ENCODE measurements at regions not wholly inside any gene's neighbourhood (a gene's known extent, or its start where the extent isn't known, plus 50 kb on each side); places are given as distances from the start of the nearest gene placed in this dataset.
"Not testable (repeated sequence)": the region's sequence is repeated elsewhere in the genome, so short reads cannot be mapped to it uniquely, and the experiment has no call there.

DNA sequence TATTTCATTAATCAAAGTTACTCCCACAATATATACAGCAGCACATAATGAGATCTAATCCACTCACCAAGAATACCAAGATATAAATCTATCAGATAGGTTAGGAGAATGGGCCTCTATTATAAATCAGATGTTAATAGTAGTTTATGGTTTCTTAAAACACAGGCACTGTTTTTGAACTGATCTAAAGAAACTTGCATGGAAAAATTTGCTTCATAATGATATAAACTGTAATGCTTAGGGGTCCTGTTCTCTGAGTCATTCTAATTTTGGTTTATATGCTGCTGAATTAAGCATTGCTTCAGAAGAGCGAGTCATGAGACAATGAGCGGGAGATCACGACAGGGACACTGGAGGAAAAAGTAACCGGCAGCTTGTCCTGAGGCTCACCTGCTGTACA is 113.3 kb upstream of the OTUD4 start:
- no peak for DNase-seq

DNA sequence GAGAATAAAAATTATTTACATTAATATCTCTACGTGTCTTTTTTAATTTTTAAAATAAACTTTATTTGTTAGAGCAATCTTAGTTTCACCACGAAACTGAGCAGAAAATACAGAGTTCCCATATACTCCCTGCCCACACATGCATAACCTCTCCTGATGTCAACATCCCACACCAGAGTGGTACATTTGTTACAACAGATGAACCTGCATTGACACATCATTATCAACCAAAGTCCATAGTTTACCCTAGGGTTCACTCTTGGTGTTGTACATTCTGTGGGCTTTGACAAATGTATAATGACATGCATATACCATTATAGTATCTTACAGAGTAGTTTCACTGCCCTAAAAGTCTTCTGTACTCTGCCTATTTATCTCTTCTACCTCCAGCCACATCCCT is 110.6 kb upstream of the OTUD4 start:
- DNase-seq = no peak

- DNase-seq = no peak
These were observed 109.2 kb upstream of the OTUD4 start for GRCh38 chr4:145289403-145290076.

DNA sequence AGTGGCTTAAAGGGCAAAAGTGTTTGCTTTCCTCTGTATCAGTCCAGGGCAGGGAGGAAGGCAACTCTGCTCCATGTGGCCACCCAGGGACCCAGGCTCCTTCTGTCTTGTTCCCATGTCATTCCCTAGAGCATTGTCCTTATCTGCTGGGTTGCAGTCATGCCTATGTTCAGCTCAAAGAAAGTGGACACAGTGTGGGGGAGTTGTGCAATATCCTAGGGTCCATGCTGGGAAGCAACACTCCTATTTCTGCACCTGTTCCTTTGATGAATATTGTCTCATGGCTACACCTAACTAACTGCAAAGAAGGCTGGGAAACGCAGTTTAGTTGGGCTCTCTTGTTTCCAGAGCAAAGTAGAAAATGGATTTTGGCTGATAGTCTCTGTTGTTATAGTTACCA is 107.0 kb upstream of the OTUD4 start:
- DNase-seq = no peak

DNA sequence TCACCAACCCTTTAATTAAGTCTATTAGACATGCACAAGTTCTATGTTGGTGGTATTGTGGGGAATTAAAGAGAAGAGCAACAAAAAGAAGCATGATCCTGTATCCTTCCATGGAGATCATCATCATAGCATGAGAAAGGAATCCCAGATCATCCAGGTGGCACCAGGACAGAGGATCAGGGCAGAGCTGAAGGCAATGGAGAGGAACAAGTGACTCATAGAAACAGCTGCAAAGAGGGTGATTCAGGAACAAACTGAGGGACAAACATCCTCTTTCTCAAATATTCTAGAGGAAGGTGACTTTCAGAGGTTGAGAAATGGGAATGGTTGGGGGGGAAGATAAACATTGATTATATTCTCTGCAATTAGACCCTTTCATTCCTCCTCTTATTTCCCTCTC is 105.5 kb upstream of the OTUD4 start:
- no peak for DNase-seq

GRCh38 chr4:145283909-145284308 is 103.5 kb upstream of the OTUD4 start:
- DNase-seq = no peak

DNA sequence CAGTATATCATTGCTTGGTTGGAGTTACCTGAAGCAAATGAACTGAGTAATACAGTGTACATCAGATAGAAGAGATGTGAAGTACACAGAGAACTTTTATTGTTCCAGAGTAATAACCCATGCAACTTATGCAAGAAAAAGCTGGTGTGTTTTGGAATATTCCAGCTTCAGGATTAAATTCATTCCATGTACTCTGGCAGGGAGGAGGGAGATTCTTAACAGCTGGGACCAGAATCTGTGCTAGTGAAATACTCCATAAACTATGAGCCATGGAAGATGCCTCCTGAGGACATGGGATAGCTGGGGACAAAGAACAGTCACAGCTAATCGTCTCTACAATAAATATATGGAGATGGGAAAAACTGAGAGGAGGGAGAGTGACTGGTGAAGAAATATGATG is 101.6 kb upstream of the OTUD4 start:
- DNase-seq = no peak

DNA sequence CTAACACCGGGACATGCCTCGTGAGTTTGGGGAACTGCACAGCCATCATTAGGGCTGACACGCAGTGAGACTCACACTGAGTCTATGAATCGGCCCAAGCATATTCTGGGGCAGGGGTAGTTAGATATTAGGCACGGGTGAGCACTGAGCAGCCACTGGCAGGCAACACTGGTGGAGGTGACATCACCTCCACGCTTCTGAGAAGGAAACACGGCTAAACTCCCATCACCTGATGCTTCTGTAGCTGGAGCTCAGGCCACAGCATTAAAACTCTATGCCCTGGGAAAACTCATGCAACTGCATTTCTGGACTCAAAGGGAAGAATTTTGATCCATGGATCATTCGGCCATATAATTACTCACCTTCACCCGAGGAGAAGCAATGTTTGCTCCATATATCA is 100.8 kb upstream of the OTUD4 start:
- no peak for DNase-seq

DNA sequence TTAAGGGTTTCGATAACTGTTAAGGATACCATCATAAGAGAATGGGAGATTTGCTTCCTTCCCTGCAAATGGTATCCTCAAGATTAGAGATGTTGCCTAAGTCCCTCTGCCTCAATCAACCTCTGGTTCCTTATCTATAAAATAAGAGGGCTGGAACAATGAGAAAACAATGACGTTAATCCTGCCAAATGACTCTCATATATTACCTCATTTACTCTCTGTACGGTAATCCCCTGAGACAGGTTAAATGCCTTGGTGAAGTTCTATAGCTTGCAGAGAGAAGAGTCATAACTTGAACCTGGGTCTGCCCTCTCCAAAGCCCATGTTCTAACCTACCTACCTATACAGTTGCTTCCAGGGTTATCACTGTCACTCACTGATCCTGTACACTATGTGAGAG is 100.2 kb upstream of the OTUD4 start:
- no peak for DNase-seq

DNA sequence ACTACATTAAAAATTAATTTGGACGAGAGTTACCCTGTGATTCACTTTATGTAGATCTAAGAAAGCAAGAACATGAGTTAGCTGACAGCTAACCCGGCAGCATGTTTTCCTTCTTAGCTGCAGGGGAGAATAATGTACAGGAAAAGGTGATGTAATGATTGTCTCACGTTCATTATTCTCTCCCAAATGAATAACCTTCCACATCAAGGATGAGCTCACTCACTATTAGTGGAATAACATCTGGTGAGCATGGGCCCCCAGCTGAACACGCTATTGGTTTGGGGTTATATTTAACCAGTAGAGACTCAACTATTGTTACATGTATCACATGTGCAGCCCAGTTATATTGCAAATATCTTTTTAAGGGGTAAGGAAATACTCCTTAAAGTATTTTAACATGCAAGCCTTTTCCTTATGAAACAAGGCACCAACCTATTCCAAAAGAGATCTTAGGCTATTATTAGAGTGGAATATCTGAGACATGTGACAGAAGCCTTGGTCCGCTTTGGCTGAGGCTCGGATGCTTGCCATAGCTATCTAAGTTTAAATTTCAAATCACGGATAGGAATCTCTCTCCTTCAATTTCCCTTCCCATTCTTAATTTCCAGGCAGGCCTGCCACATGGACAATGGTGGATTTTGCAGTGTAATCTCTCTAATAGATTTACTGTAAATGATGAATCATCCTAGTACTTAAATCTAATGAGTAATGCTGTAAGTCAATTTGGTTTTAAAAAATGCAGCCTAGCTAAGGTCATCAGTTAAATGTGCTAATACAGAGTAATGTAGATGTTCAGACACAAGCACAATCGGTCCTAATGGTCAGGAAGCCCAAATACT is 99.0 kb upstream of the OTUD4 start:
- peak; percentile 70 for DNase-seq

DNA sequence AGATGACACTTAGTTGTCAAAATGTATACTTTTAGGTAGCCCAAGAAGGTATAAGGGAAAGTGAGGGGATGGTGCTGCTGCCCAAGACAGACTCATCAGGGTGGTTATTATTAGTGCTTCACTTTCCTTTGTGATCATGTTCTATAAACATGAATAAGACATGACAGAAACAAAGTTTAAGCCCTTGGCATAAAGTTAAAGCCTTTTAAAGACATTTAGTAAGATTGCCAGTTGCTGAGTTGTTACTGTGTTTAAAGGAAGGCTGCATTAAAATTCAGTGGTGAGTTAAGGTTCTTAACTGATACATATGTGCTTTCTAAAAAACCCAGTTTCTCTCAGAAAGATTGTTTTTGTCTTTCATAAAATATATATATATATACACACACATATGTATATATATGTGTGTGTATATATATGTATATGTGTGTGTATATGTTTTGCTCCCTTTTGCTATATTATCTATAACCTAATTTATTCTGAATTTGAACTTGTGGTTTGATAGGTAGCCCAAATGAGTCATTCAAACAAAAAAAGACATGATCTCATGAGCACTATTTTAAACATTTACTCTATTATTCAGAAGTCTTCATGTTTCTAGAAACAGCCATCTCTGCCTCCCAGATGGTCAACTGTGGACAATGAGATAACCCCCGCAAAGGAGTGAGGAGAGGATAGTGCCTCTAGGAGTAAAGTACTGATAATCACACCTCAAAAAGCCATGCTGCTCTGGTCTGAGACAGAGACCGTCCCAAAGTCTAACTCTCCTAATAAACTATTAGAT is 98.1 kb upstream of the OTUD4 start:
- DNase-seq = peak; percentile 35

DNA sequence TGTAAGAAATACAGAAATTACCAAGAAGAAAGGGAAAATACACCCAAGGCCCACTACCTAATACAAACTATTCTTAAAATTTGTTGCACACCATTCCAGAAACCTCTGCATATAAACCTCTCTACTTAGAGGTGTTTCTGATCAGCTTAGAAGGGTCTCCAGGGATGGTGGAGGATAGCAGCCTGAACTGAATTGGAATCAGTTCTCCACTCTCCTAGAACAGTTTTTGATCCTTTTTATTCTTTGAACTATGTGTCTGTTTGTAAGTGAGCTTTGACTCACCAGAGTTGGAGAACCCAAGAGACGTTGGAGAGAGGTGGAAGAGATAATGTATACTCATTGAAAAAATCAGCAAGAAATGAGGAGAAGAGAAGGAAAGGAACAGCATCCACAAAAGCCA is 96.6 kb upstream of the OTUD4 start:
- no peak for DNase-seq

- peak; percentile 82 for DNase-seq
These were observed 95.7 kb upstream of the OTUD4 start for GRCh38 chr4:145276050-145276449.

GRCh38 chr4:145271194-145271593 is 90.8 kb upstream of the OTUD4 start:
- no peak for DNase-seq

DNA sequence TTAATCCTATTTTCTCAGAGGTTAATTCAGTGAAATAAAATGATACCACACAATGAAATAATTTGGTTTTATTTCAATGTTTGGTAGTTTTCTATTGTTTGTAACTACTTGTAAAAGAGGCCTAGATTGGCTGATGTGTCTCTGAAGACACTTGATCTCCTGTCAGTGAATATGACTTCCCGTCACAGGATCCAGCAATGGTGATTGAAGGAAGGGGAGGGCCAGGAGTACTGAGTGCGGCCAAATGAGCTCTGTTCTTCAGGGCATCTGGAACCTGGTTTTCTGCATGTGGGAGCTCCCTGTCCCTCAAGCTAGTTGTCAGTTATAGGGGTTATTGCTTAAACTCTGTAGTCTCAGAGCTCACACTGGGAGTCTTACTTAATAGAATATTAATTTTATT is 86.5 kb upstream of the OTUD4 start:
- DNase-seq = no peak

- DNase-seq = no peak
These were observed 79.7 kb upstream of the OTUD4 start for GRCh38 chr4:145260091-145260490.

DNA sequence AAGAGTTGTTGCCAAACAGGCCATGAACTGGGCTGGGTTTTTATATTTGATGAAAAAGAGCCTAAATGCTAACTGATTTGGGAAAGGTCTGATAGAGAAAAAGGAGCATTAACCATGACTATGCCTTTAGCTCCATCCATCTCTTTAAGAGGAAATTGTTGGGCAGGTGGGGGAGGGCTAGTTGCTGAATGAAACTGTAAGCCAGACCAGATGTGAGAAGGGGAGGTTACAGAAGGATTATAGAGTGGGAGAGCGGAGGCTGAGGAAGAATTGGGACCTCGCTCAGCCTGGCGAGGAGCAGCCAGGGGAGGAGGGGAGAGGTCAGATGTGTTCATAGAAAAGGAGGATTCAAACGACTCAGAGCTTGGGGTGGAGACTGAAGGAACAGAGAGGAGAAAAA is 74.9 kb upstream of the OTUD4 start:
- DNase-seq = not testable (repeated sequence)

GRCh38 chr4:145252190-145252589 is 71.8 kb upstream of the OTUD4 start:
- DNase-seq = no peak

- no peak for DNase-seq
These were observed 71.0 kb upstream of the OTUD4 start for GRCh38 chr4:145251391-145251790.

- DNase-seq = no peak
These were observed 68.6 kb upstream of the OTUD4 start for GRCh38 chr4:145248971-145249370.

- DNase-seq = no peak
These were observed 68.1 kb upstream of the OTUD4 start for GRCh38 chr4:145248502-145248901.

- peak; percentile 78 for DNase-seq
These were observed 53.8 kb upstream of the OTUD4 start for GRCh38 chr4:145234091-145234706.
